GM21526 (cell line): ENCODE measurements at regions not wholly inside any gene's neighbourhood (a gene's known extent, or its start where the extent isn't known, plus 50 kb on each side); places are given as distances from the start of the nearest gene placed in this dataset.
"Not testable (repeated sequence)": the region's sequence is repeated elsewhere in the genome, so short reads cannot be mapped to it uniquely, and the experiment has no call there.

Source experiments
- ATAC-seq: cut with Tn5 transposase; IDR thresholded peaks from one replicate; pipeline ENCODE4 v1.9.1; 2021; ENCODE audit warnings: moderate library complexity; ENCODE audit not compliant: unreplicated experiment, low FRiP score

DNA sequence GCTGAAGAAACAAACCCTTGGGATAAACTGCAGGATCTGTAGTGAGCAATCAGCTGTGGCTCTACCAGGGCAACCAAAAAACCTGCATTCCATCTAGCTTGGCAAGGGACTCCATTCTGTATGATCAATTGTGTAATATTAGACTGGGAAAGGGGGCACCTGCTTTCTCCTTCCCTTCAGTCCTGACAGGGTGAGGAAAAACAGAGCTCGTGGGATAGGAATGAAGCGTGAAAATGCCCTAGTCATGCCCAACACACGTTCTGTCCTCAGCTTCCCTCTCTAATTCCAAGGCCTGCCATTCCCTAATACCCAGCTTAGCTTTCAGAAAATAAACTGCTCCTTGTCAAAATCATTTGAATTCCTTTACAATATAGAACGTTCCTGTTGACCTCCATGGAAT lies 442.3 kb downstream of the PLPP3 start:
- ATAC-seq, result no peak

DNA sequence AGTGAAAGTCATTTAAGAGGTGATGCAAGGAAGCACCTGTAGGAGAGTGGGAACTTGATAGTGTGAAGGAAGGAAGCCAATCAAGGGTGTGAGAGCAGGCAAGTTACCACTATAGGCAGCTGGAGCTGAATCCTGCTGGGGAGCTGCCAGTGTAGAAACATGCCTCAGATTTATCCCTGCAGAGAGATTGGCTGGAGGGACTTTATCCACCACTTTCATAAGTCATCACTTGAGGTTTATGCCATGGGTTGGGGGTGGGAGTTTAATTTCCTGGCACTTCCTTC lies 443.6 kb downstream of the PLPP3 start:
- no peak for ATAC-seq

DNA sequence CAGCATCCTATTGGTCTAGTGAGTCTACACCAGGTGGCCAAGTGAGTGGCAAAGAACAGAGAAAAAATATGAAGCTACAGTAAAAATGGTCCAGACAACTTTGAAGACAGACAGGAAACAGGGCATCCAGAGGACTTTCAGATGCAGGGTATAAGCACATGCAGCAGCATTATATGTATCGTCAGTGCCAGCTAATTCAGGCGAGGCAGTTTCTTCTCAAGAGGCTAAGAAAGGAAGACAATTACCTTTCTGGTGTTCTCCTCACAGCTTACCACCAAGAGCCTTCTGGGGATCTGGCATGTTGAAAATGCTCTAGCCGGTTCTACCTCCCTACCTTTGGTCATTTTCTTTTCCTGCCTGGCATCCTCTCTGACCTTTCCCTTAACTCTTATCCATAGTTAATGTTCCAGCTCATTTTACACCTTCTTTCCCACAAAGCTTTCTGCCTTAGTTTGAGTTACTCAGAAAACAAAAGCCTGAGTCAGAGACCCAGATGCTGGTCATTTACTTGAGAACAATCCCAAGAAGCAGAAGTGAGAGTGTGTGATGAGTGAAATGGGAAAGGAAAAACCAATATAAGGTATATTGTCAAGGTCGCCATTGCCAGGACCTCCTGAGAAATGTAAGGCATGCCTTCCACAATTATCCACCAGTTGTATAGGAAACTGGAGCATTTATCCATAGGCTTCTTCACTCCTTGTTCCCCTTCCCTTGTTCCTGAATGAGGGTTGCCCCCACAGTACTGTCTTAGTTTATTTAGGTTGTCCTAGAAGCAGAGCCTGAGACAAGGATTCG lies 444.1 kb downstream of the PLPP3 start:
- ATAC-seq, result no peak

DNA sequence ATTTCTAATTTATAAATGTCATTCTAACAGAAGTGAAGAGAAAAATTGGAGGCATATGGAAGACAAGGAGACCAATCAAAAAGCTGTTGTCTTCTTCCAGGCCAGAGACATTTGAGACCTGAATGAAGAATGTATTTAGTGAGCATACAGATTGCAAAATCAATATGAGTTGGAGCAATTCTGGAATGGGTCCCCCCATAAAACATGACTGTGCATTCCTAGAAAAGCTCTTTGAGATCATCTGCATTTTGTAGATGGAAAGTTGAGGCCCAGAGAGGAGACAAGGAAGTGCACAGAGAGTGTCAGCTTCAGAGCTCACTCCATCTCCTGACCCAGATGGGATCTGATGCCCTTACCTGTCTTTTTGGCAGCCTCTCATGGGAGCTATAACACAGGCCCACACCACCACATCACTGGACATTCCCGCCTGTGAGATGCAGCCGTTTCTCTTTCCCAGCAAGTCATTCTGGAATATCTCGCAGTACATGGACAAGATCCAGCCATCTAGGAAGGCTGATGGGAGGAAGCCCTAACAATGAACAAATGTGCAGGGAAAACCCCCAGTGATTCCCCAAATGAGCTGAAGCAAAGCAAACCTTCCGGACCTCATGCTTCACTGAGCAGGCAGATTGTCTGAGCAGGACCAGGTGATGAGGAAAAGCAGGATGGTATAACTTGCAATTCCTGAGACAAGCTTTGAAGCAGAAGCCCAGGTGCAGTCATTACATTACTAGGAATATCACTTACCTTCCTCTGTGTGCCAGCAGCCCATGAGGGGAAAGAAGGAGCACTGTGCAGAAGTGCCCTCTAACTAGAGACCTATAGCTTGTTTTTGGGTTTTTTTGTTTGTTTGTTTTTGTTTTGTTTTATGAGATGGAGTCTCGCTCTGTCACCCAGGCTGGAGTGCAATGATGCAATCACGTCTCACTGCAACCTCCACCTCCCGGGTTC lies 445.6 kb downstream of the PLPP3 start:
- no peak for ATAC-seq

GRCh38 chr1:56132520-56132919 lies 446.8 kb downstream of the PLPP3 start:
- ATAC-seq, result no peak

DNA sequence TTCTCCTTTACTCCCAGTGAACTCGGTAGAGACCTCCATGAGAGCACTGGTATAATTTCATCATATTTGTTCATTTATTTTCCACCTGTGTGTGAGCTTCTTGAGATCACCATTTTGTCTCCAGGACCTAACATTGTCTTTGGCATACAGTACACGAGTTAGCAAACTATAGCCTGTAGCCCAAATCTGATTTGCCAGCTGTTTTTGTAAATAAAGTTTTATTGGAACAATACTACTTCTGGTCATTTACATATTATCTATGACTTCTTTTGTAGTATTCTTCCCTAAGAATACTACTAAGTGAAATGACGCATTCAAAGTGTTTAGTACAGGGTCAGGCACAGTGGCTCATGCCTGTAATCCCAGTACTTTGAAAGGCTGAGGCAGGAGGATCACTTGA lies 449.5 kb downstream of the PLPP3 start:
- ATAC-seq, result no peak

GRCh38 chr1:56125316-56125715 lies 454.0 kb downstream of the PLPP3 start:
- ATAC-seq, result no peak

- ATAC-seq, result no peak
Observed at GRCh38 chr1:56123826-56124225, 455.5 kb downstream of the PLPP3 start.

- ATAC-seq, result no peak
Observed at GRCh38 chr1:56123421-56123820, 455.9 kb downstream of the PLPP3 start.

DNA sequence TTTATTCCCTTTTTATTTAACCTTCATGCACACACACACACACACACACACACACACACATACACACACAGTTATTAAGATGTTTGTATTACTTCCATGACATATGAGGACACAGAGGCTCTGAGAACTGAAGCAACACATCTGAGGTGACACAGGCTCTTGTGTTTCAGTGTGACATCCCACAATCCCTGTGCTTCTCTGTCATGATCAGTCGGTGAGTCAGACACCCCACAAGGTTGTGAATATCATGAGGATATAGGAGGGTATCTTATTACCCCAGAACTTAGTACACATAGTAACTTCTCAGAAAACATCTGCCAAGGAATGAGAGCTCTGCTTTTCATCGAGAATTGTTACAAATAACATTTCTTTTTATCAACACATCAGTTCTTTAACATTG lies 459.3 kb downstream of the PLPP3 start:
- no peak for ATAC-seq

DNA sequence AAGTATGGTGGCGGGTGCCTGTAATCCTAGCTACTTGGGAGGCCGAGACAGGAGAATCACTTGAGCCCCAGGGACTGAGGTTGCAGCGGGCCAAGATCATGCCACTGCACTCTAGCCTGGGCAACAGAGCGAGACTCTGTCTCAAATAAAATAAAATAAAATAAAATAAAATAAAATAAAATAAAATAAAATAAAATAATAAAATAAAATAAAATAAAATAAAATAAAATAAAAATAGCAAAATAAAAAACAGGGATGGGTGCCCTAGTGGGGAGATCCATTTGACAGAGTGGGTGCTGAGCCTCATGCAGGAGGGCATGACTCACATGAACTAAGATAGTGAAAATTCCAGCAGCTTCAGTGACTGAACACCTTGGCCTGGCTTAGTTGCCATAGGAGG lies 460.7 kb downstream of the PLPP3 start:
- not testable (repeated sequence) for ATAC-seq

GRCh38 chr1:56115701-56116100 lies 463.7 kb downstream of the PLPP3 start:
- no peak for ATAC-seq

DNA sequence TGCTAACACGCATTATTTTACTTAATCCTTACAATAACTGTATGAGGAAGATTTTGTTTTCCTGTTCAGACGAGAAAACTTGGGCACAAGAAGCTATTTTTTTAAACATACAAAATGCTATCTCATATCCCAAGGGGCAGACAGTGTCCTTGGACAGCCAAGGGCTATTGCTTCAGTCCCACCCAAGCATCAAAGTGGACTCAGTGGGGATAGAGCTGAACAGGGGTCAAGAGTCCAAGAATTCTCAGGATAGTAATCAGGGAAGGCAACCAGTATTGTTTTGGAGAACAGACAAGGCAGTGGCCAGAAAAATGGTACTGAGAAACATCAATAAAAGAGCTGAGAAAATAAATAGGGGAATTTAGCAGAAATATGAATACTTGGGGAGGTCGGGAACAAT lies 465.7 kb downstream of the PLPP3 start:
- ATAC-seq, result no peak

- ATAC-seq, result no peak
Observed at GRCh38 chr1:56107275-56107638, 472.1 kb downstream of the PLPP3 start.

GRCh38 chr1:56106531-56107274 lies 472.7 kb downstream of the PLPP3 start:
- no peak for ATAC-seq

- ATAC-seq, result no peak
Observed at GRCh38 chr1:56105397-56105796, 474.0 kb downstream of the PLPP3 start.

- no peak for ATAC-seq
Observed at GRCh38 chr1:56099766-56100265, 479.5 kb downstream of the PLPP3 start.

DNA sequence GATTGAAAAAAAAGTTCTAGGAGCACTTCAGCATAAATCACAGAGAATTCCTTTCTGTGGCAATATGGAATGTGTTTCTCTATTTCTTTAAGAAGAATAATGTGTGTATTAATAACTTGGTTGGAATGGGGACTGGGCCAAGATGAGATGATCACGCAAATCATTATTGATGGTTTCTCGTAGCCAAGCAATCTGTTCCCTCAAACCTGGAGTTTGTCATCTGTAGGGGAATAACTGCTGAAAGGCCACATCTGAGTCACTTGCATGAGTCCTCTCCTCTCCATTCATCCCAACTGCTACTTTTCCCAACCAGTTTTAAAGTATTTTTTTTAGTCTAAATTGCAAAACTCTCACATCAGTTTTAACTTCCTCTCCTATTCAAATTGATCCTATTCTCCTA lies 480.4 kb downstream of the PLPP3 start:
- no peak for ATAC-seq

- no peak for ATAC-seq
Observed at GRCh38 chr1:56097713-56098112, 481.6 kb downstream of the PLPP3 start.

DNA sequence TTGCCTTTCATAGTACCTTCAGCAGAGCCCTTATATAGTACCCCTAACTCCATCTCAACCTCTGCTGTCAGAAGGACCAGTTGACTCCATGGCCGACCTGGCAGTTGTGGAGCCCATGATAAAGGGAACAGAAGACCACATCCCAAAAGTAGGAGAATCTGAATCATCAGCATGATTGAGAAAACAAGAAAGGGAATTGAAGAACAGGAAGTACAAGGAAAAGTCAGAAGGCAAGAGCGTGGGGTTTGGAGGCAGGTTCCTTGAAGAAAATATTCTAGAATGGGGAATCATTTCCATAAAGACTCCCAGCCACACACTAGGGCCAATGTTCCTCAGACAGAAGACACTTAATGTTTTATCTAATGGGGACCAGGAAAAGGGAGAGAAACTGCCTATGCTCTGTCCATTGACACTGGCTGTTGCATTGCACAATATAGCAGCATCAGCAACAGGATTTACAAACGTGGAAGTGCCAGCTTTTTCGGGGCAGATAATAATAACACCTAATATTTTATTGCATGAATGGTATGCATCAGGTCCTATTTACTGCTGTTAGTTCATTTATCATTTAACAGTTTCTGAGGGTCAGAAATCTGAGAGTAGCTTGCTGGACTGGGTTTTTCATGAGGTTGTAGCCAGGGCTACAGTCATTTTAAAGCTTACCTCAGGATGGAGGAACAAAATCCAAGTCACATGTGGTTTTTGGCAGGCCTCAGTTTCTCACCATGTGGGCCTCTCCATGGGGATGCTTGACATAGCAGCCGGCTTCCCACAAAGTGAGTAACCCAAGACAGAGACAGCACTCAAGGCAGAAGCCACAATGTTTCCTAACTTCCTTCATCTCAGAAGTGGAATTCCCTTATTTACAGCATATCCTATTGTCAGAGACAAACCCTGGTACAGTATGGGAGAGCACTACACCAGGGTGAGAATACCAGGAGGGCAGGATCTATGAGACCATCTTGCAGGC lies 483.4 kb downstream of the PLPP3 start:
- ATAC-seq, result no peak
